ENCODE measurements at regions not wholly inside any gene's neighbourhood (a gene's known extent, or its start where the extent isn't known, plus 50 kb on each side); places are given as distances from the start of the nearest gene placed in this dataset.

DNA sequence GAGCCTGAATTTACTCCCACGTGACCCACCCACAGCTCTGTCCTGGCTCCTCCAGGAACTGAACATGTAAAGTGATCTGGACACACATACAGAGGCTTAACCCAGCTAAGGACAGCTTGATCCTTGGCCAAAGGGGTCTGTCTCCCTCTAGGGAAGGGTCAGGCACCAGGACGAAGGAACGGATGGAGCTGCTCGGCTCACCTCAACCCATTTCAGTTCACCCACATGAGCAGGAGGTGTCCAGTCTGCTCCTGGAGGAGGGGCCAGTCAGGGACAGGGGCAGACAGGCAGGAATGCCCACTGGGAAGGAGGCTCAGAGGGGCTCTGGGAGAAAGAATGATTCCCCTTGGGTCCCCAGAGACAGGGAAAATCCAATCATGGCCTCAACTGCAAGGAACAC lies 567.2 kb downstream of the PTPRU start:
- H2AFZ ChIP-seq (ENCODE audit: low read depth, low read length, poor library complexity, severe bottlenecking): no peak overlapping the region
- H3K9ac ChIP-seq (ENCODE audit: low read length): no peak overlapping the region
- intact Hi-C loops (cut with micrococcal nuclease): no loop called here
- no peak overlapping the region for H3K4me2 ChIP-seq (ENCODE audit: low read length)
- peaks cover 3 to 11% of the 10 kb centered on the region in 2 experiments; a peak in 2 of 4 replicates for H3K4me1 ChIP-seq (ENCODE audit: control insufficient read depth in 1 of 2, insufficient read depth in 2 of 2, low read length in 2 of 2)
- H3K27ac ChIP-seq (ENCODE audit: low read depth, low read length): no peak overlapping the region
- H3K79me2 ChIP-seq (ENCODE audit: insufficient read depth, low read length): no peaks in the 10 kb centered on the region
- DNase-seq (ENCODE audit: low read depth, low spot score) (no peak), ATAC-seq (no peak)
- RAD21 ChIA-PET (ENCODE audit: low non-redundant PET in 1 of 2, low total read pairs in 2 of 2, uncharacterized antibody in 2 of 2, unreplicated experiment in 2 of 2): no interaction called here
- H3K9me3 ChIP-seq (ENCODE audit: control insufficient read depth in 1 of 2, insufficient read depth in 1 of 2, low read depth in 1 of 2, low read length in 2 of 2): no peaks in the 10 kb centered on the region
- BruUV-seq (replicated peaks): no TSS peak
- no peaks in the 10 kb centered on the region for H4K20me1 ChIP-seq (ENCODE audit: insufficient read depth)
- H3K36me3 ChIP-seq (ENCODE audit: control insufficient read depth in 1 of 2, insufficient read depth in 2 of 2, low read length in 2 of 2): no peaks in the 10 kb centered on the region
- POLR2A ChIA-PET: no interaction called here
- no peaks in the 10 kb centered on the region for H3K9me2 ChIP-seq (ENCODE audit: insufficient read depth)
- no peak overlapping the region for H3K4me3 ChIP-seq (replicated peaks in 1 of 2; ENCODE audit: low read depth in 1 of 2, low read length in 2 of 2)
- TF ChIP-seq JUND (IDR thresholded peaks at IDR 0.05) (no peak), ZFX (IDR thresholded peaks at IDR 0.05) (no peak)
- CTCF ChIA-PET: no interaction called here
- H3K27me3 ChIP-seq (ENCODE audit: insufficient read depth, low read length): no peaks in the 10 kb centered on the region

DNA sequence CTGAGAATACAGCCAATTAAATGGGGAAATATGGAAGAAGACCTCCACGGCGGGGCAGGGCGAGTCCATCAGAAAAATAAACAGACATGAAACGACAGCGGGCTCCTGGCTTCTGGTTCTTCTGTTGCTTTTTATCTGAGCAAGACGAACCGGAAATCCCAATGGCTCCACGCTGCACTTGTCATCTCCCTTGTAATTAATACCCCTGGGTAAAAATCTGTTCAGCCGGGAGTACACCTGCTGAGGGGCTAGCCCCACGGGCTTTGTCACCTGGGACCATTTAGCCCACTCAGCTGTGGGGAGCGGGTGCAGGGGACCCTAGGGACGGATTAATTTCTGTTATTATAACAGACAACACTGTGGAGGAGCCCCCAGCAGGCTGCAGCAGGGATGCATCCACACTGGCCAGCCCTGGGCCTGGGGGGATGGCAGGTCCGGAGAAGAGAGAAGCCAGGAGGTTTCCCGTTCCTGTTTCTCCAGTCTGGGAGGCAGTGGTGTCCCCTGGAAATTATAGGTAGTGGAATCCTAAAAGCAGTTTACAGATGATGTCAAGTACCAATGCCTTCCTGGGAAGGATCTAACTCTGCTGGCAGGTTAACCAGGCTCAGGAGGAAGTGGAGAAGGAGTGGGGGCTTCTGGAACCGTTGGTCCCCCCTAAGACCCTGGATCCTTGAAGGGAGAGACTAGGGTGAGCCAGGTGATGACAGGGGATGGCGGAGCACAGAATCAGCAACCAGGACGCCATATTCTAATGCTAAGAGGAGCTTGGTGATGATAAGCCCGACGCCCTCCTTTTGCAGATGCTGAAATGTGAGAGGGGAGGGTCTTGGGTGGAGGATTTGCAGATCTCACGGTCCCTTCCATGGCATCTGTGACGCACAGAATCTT lies 566.1 kb downstream of the PTPRU start:
- Histone ChIP-seq H3K9ac (ENCODE audit: low read length) (no peak overlapping the region), H3K27ac (ENCODE audit: low read depth, low read length) (no peak overlapping the region), H2AFZ (ENCODE audit: low read depth, low read length, poor library complexity, severe bottlenecking) (no peak overlapping the region), H3K9me3 (ENCODE audit: control insufficient read depth in 1 of 2, insufficient read depth in 1 of 2, low read depth in 1 of 2, low read length in 2 of 2) (no peaks in the 10 kb centered on the region), H3K4me3 (replicated peaks in 1 of 2; ENCODE audit: low read depth in 1 of 2, low read length in 2 of 2) (no peak overlapping the region), H3K27me3 (ENCODE audit: insufficient read depth, low read length) (no peaks in the 10 kb centered on the region), H4K20me1 (ENCODE audit: insufficient read depth) (no peaks in the 10 kb centered on the region), H3K79me2 (ENCODE audit: insufficient read depth, low read length) (no peaks in the 10 kb centered on the region), H3K4me2 (ENCODE audit: low read length) (no peak overlapping the region), H3K9me2 (ENCODE audit: insufficient read depth) (no peaks in the 10 kb centered on the region), H3K36me3 (ENCODE audit: control insufficient read depth in 1 of 2, insufficient read depth in 2 of 2, low read length in 2 of 2) (no peaks in the 10 kb centered on the region), H3K4me1 (ENCODE audit: control insufficient read depth in 1 of 2, insufficient read depth in 2 of 2, low read length in 2 of 2) (peaks cover 3 to 11% of the 10 kb centered on the region in 2 experiments; a peak in 2 of 4 replicates)
- no peak for TF ChIP-seq MAX (IDR thresholded peaks at IDR 0.05)
- TF ChIP-seq POLR2A (IDR thresholded peaks at IDR 0.05; ENCODE audit: borderline replicate concordance, extremely low read depth, insufficient read depth, insufficient read length): no peak
- TF ChIP-seq, protein P1, sequence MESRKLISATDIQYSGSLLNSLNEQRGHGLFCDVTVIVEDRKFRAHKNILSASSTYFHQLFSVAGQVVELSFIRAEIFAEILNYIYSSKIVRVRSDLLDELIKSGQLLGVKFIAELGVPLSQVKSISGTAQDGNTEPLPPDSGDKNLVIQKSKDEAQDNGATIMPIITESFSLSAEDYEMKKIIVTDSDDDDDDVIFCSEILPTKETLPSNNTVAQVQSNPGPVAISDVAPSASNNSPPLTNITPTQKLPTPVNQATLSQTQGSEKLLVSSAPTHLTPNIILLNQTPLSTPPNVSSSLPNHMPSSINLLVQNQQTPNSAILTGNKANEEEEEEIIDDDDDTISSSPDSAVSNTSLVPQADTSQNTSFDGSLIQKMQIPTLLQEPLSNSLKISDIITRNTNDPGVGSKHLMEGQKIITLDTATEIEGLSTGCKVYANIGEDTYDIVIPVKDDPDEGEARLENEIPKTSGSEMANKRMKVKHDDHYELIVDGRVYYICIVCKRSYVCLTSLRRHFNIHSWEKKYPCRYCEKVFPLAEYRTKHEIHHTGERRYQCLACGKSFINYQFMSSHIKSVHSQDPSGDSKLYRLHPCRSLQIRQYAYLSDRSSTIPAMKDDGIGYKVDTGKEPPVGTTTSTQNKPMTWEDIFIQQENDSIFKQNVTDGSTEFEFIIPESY (IDR thresholded peaks at IDR 0.05; ENCODE audit: extremely low read depth, insufficient replicate concordance, low read length): no peak
- ChIA-PET RAD21 (ENCODE audit: low non-redundant PET in 1 of 2, low total read pairs in 2 of 2, uncharacterized antibody in 2 of 2, unreplicated experiment in 2 of 2) (no interaction called here), POLR2A (no interaction called here), CTCF (no interaction called here)
- DNase-seq (ENCODE audit: low read depth, low spot score): no peak
- no peak for ATAC-seq
- intact Hi-C loops (cut with micrococcal nuclease): no loop called here
- no TSS peak for BruUV-seq (replicated peaks)

Measured in HCT116 (cell line).